Kidney epithelial cell (primary cell): ENCODE measurements at regions not wholly inside any gene's neighbourhood (a gene's known extent, or its start where the extent isn't known, plus 50 kb on each side); places are given as distances from the start of the nearest gene placed in this dataset.

ENCODE experiments used
- DNase-seq: peaks from one replicate; pipeline ENCODE4 v3.0.0-alpha.2; 2010; ENCODE audit warnings: low read depth
- H3K27me3 ChIP-seq: 2 replicates; pipeline ENCODE4 v1.6.0; 2011; ENCODE audit warnings: low read length; ENCODE audit not compliant: control insufficient read depth, insufficient read depth
- H3K36me3 ChIP-seq: 2 replicates; pipeline ENCODE4 v1.5.1; 2011; ENCODE audit warnings: low read length; ENCODE audit not compliant: control insufficient read depth, insufficient read depth
- H3K4me3 ChIP-seq: 2 replicates; pipeline ENCODE4 v1.5.1; 2011; ENCODE audit warnings: low read depth, mild to moderate bottlenecking, control low read depth, low read length
- TF ChIP-seq, protein P1 (sequence below): IDR thresholded peaks from 2 replicates; pipeline ENCODE4 v1.5.1; 2011; ENCODE audit warnings: mild to moderate bottlenecking, moderate library complexity, low read length, control low read depth, inconsistent platforms; ENCODE audit not compliant: insufficient read depth, poor library complexity, severe bottlenecking

DNA sequence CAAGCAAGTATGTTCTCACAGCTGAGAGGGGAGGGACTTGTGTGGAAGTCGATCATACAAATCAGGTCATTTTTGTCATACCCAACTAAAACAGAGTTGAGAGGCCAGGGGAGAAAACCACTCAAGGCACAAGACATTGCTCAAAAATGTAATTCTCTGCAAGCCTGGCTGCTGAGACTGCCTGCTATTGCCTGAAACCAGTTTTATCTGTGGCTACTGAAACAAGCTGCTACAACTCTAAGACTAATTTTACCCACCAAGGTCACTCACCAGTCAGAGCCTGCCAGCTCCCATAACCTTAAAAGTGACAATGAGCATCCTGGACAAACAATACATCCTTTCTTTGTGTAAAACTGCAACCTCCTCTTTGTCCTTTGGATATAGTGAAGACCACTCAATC, 54.1 kb upstream of the CST7 start:
- TF ChIP-seq, protein P1, sequence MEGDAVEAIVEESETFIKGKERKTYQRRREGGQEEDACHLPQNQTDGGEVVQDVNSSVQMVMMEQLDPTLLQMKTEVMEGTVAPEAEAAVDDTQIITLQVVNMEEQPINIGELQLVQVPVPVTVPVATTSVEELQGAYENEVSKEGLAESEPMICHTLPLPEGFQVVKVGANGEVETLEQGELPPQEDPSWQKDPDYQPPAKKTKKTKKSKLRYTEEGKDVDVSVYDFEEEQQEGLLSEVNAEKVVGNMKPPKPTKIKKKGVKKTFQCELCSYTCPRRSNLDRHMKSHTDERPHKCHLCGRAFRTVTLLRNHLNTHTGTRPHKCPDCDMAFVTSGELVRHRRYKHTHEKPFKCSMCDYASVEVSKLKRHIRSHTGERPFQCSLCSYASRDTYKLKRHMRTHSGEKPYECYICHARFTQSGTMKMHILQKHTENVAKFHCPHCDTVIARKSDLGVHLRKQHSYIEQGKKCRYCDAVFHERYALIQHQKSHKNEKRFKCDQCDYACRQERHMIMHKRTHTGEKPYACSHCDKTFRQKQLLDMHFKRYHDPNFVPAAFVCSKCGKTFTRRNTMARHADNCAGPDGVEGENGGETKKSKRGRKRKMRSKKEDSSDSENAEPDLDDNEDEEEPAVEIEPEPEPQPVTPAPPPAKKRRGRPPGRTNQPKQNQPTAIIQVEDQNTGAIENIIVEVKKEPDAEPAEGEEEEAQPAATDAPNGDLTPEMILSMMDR: no peak
- Histone ChIP-seq H3K27me3 (no peaks in the 10 kb centered on the region), H3K36me3 (no peaks in the 10 kb centered on the region), H3K4me3 (no peak overlapping the region)
- no peak for DNase-seq

DNA sequence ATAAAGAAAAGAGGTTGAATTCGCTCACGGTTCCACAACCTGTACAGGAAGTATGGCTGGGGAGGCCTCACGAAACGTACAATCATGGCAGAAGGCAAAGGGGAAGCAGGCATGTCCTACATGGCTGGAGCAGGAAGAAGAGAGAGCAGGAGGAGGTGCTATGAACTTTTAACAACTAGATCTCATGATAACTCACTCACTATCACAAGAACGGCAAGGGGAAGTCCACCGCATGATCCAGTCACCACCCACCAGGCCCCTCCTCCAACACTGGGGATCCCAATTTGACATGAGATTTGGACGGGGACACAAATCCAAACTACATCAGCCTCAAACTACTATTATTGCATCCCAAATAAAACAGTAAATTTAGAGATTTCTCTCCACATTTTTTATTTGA, 53.6 kb upstream of the CST7 start:
- TF ChIP-seq, protein P1: no peak

DNA sequence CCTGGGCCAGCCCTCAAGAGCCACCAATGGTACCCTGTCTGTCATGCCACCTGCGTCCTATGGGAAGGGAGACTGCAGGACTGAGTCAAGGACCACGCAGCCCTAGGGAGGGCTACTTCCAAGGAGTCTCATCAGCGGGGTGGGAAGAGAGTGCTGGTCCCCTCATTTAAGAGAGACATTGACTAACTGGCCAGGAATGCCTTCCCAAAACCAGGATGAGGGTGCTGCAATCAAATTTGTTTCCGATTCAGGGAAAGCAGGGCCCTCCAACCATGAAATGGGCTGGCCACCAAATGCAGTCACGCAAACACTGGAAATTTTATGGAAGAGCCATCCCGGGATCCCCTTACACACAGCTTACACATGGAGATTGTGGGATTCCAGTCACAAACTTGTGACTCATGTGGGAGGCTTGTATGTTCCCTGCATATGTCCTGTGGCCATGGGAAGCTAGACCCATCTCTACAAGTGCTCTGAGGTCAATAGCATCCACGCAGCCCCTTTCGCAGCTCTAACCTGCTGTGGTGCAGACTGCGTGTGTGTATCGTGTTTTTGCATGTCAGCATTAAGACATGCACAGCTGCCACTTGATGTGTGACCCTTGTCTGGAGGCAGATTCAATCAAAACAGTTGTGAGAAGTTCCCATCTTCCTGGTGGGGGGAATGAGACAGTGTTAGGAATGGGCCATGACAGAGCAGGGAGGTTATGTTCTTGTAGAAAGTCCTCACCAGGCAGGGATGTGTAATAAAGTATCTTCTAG, 53.0 kb upstream of the CST7 start:
- H3K4me3 ChIP-seq: no peak overlapping the region
- H3K36me3 ChIP-seq: no peaks in the 10 kb centered on the region
- no peaks in the 10 kb centered on the region for H3K27me3 ChIP-seq
- DNase-seq: no peak
- TF ChIP-seq, protein P1: no peak

More for the DNA sequence above, 53.6 kb upstream of the CST7 start:
- Histone ChIP-seq H3K4me3 (no peak overlapping the region), H3K36me3 (no peaks in the 10 kb centered on the region), H3K27me3 (no peaks in the 10 kb centered on the region)
- DNase-seq: no peak

DNA sequence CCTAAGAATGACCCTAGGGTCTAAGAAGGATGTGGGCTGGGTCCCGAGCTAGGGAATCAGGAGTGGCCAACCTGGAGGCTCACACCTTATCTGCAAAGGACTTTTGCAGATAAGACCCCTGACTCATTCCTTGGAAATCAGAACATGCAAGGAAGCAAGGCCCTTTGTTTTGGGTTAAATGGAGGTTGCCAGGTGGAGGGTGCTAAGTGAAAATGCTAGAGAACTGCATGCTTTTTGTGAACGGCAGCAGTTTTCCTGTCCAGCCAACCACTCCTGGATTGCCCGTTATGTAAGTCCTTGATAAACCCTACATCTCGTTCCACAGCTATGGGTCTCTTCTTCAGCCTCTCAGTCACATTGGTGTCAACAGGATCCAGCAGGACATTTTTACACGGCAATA, 52.1 kb upstream of the CST7 start:
- no peak overlapping the region for H3K4me3 ChIP-seq
- no peaks in the 10 kb centered on the region for H3K27me3 ChIP-seq
- H3K36me3 ChIP-seq: no peaks in the 10 kb centered on the region
- TF ChIP-seq, protein P1: no peak
- no peak for DNase-seq

DNA sequence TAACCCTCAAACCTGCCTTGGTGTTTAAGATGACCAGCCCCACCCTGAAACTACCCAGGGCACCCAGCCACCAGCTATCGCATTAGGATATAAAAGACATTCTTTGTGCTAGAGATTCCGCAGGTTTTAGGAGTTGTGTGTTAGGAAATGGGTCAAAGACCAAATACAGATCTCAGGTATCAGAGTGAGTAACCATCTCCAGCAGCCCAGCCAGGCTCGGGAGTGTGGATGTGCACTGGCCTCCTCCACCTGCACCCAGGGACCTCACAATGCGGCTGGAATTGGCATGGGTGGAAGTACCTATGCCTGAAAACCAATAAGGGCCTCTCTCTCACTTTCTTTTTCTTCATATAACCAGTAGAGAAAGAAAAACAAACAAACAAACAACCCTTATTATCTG, 51.1 kb upstream of the CST7 start:
- TF ChIP-seq, protein P1: no peak
- no peaks in the 10 kb centered on the region for H3K27me3 ChIP-seq
- no peak for DNase-seq
- no peak overlapping the region for H3K4me3 ChIP-seq
- no peaks in the 10 kb centered on the region for H3K36me3 ChIP-seq

DNA sequence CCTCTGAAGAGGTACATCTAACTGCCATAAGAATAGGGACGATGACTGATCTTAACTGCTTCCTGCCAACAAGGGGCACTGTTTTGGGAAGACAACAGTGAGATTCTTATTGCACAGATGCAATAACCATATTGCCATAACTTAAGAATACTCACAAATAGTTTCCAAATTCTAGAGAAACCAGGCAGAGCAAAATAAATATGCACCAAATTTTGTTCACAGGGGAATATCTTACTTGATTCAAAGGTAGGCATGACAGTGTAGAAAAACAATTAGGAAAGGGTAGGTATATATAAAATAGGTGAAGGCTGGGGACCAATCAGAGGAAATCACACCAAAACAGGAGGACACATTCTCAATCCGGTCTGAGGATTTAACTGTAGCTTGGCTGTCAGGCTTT, 49.9 kb upstream of the CST7 start:
- no peak for DNase-seq
- Histone ChIP-seq H3K27me3 (no peaks in the 10 kb centered on the region), H3K36me3 (no peaks in the 10 kb centered on the region), H3K4me3 (no peak overlapping the region)
- TF ChIP-seq, protein P1: no peak
